ENCODE measurements at regions not wholly inside any gene's neighbourhood (a gene's known extent, or its start where the extent isn't known, plus 50 kb on each side); places are given as distances from the start of the nearest gene placed in this dataset.

GRCh38 chr2:14881651-14882327, 249.3 kb downstream of the LRATD1 start:
- TF ChIP-seq TBP (IDR thresholded peaks at IDR 0.05; ENCODE audit: low read depth, low read length) (no peak), CTCF (IDR thresholded peaks at IDR 0.05; ENCODE audit: control extremely low read depth in 1 of 3, insufficient read depth in 1 of 3, low read depth in 1 of 3, low read length in 3 of 3) (no peak)
